Fibroblast of villous mesenchyme (primary cell): ENCODE measurements at regions not wholly inside any gene's neighbourhood (a gene's known extent, or its start where the extent isn't known, plus 50 kb on each side); places are given as distances from the start of the nearest gene placed in this dataset.

ENCODE experiments used
- DNase-seq: peaks from one replicate; pipeline ENCODE4 v3.0.0-alpha.2; 2010; ENCODE audit warnings: low read depth
- H3K4me3 ChIP-seq: 2 replicates; pipeline ENCODE4 v1.5.1; 2011; ENCODE audit warnings: low read depth, mild to moderate bottlenecking, low read length
- TF ChIP-seq, protein P1 (sequence below): IDR thresholded peaks from 2 replicates; pipeline ENCODE4 v1.5.1; 2012; ENCODE audit warnings: low read depth, mild to moderate bottlenecking, low read length; ENCODE audit not compliant: insufficient read depth

DNA sequence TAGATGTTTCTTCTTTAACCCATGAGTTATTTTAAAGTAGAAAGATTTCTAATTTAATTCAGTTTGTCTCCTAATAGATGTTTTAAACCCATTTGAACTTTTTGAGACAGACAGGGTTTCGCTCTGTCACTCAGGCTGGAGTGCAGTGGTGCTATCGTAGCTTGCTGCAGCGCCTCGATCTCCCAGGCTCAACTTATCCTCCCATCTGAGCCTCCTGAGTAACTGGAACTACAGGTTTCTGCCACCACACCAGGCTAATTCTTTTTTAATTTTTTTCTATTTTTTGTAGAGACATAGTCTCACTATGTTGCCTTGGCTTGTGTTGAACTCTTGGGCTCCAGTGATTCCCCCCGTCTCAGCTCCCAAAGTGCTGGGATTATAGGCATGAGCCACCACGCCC lies 53.0 kb upstream of the RAB18 start:
- no peak for DNase-seq
- TF ChIP-seq, protein P1, sequence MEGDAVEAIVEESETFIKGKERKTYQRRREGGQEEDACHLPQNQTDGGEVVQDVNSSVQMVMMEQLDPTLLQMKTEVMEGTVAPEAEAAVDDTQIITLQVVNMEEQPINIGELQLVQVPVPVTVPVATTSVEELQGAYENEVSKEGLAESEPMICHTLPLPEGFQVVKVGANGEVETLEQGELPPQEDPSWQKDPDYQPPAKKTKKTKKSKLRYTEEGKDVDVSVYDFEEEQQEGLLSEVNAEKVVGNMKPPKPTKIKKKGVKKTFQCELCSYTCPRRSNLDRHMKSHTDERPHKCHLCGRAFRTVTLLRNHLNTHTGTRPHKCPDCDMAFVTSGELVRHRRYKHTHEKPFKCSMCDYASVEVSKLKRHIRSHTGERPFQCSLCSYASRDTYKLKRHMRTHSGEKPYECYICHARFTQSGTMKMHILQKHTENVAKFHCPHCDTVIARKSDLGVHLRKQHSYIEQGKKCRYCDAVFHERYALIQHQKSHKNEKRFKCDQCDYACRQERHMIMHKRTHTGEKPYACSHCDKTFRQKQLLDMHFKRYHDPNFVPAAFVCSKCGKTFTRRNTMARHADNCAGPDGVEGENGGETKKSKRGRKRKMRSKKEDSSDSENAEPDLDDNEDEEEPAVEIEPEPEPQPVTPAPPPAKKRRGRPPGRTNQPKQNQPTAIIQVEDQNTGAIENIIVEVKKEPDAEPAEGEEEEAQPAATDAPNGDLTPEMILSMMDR: no peak
- no peak overlapping the region for H3K4me3 ChIP-seq

DNA sequence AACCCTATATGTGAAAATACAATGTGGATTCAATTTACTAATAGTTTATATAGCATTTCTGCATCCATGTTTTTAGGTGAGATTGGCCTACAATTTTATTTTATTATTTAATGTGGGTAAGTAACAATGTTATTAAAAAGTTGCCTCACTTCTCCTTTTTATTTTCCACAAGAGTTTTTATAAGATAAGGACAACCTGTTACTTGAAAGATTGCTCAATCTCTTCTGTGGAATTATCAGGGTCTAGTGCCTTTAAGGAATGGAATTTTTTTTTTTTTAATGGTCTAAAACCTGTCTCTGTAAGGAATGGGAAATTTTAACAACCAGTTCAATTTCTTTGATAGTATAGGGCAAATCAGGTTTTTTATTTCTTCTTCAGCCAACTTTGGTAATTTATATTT lies 53.9 kb upstream of the RAB18 start:
- H3K4me3 ChIP-seq: no peak overlapping the region
- DNase-seq: no peak
- TF ChIP-seq, protein P1: no peak

DNA sequence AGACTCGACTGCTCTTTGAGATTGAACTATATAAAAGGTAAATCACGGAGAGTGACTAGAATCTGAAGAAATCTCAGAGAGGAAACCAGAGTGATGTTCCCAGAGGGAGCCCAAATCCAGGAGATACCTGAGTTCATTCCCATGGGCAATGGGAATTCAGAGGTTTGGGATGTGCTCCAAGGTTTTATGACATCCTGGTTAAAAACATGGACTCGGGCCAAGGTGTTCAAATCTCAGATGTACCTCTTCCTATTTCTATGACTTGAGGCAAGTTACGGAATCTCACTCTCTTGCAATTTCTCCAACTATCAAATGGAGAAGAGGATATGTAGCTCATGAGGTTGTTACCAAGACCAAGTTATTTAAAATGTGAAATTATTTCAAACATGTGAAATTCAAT lies 54.5 kb upstream of the RAB18 start:
- DNase-seq: no peak
- TF ChIP-seq, protein P1: no peak
- no peak overlapping the region for H3K4me3 ChIP-seq

DNA sequence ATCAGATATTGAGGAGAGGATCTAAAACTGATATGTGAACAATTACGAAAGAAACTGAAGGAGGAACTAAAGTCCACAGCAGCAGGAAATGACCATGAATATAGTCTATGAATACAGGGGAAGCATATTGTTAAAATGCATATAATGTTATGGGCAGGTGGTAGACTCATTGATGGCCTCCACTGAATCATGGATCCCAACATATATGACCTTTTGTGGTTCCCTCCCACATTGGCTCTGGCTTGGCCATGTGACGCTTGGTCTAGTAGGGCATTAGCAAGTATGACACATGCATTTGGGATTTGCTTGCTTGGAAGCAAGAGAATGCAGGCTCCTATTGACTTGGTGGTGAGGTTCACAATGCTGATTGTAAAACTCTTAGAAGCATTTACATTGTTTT lies 55.2 kb upstream of the RAB18 start:
- TF ChIP-seq, protein P1: no peak
- DNase-seq: no peak
- no peak overlapping the region for H3K4me3 ChIP-seq

DNA sequence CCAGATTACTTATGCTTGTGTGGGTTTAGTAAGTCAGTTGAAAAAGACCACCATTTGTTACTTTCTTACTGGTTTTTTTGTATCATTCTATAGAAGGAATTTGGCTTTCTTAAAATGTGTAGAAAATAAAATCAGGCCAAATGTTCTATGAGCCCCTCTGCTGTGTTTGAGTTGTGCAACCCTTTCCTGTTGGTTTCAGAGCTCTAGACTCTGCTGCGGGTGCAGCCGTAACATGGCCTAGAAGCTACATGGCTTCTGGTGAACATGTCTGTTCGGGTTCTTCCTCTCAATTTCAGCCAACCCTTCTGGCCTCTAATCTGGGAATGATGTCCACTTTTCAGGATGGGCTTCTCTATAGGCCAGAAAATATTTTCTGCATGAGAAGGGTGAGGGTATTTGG lies 56.6 kb upstream of the RAB18 start:
- TF ChIP-seq, protein P1: no peak
- no peak for DNase-seq
- no peak overlapping the region for H3K4me3 ChIP-seq

DNA sequence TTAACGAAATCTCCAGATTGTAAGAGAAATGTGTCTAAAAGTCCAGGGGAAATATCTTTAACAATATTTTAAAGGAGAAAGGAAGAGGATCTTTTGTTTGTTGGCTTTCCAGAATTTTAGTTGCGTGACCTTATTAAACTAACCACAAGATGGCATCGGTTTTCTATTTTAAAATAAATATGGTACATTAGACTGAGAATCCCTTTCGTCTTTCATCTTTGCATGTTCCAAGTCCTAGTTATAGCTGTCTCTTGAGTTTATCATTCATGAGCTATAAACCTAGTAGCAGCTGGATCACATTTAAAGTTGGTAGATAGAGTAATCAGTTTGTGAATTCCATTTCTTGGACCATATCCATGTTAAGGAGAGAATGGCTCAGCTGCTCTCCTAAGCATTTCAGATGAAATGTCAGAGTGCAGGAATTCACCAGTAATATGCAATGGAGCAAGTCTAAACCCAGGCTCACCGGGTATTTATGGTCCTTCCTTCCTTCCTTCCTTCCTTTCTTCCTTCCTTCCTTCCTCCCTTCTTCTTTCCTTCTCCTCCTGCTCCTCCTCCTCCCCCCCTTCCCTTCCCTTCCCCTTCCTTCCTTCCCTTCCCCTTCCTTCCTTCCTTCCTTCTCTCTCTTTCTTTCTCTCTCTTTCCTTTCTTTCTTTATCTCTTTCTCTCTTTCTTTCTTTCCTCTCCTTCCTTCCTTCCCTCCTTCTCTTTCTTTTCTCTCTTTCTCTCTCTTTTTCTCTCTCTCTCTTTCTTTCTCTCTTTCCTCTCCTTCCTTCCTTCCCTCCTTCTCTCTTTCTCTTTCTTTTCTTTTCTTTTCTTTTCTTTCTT lies 57.8 kb upstream of the RAB18 start:
- TF ChIP-seq, protein P1: peak; percentile 41
- peak; percentile 41 for DNase-seq

DNA sequence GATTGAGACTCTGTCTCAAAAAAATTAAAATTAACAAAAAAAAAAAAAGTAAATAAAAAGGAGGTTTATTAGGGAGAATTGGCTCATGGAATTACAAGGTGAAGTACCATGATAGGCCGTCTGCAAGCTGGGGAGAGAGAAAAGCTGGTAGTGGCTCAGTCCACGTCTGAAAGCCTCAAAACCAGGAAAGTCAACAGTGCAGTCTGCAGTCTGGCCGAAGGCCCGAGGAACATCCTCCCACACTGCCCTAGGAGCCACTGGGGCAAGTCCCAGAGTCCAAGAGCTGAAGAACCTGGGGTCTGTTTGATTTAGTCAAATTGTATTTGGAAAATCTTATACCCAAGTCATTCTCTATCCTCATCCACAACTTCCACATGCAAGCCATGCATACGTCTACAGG lies 59.0 kb upstream of the RAB18 start:
- H3K4me3 ChIP-seq: no peak overlapping the region
- no peak for DNase-seq
- TF ChIP-seq, protein P1: no peak

More for the DNA sequence above, 57.8 kb upstream of the RAB18 start:
- no peak overlapping the region for H3K4me3 ChIP-seq
